ENCODE measurements at regions not wholly inside any gene's neighbourhood (a gene's known extent, or its start where the extent isn't known, plus 50 kb on each side); places are given as distances from the start of the nearest gene placed in this dataset.
"Not testable (repeated sequence)": the region's sequence is repeated elsewhere in the genome, so short reads cannot be mapped to it uniquely, and the experiment has no call there.

DNA sequence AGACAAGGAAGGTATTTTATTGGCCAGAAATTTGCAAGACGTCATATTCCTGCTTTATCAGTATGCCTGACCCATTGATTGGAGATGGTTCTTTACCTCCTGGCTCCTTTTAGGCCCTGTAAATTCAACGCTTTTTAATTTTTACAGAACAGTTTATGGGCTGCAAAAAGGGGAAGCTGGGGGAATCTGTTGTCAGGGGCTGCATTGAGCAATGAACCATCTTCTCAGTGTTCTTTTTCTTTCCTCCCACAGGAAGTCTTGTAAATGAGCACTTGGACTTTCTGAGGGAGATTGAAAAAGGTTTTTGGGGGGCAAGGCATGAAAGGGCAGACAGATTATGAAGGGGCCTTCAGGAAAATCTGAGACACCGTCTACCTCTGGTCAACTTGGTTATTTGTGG lies 503.6 kb upstream of the TNP1 start:
- DNase-seq = no peak

DNA sequence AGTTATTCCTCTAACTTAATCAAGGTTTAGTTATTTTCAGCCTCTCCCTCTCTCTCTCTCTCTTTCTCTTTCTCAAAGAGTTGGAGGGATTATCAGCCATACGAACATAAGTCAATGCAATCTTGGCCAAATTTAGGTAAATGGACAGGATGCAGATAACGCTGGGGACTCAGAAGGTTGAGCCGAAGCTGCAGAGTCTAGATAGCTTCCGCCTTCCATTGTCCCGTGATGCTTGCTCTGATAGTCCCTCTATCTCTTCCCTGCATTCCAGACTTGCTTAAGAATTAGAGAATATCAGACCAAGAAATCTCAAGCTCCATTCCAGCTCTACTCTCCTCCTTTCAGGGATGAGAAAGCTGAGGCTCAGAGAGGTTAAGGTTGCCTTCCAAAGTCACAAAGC lies 502.8 kb upstream of the TNP1 start:
- DNase-seq = no peak

DNA sequence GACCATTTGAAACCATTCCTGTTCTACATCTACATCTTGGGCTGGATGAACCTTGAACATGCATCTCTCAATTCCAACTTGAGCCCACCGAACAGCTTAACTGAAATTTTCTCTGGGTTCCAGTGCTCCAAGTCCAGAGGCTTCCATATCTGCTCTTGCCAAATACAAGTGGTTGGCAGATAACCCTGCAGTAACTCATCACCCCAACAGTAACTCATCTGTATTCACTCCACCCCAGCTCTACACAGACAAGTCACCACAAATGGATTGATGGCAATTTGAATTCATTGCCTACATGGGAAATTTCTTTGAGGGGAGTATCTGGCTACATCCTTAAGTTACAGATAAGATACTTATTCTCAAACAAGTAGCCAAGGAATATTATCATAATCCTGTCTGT lies 502.4 kb upstream of the TNP1 start:
- DNase-seq = no peak

DNA sequence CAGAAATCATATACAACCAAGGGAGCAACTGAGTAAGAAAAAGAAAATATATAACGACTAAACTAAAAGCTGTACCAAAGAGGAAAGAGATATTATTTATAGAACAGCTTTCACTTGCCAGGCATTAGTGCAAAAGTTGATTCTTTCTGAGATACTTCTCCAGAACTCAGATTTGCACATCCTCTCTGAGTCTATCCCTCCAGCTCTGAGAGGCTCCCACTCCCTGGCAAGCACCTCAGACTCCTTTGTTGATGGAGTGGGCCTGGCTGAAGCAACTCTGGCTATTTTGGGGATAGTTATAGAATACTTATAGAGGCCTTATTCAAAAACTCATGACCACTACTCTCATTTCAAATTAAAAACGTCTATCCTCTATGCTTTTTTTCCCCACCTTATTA lies 501.6 kb upstream of the TNP1 start:
- DNase-seq = peak; percentile 51

DNA sequence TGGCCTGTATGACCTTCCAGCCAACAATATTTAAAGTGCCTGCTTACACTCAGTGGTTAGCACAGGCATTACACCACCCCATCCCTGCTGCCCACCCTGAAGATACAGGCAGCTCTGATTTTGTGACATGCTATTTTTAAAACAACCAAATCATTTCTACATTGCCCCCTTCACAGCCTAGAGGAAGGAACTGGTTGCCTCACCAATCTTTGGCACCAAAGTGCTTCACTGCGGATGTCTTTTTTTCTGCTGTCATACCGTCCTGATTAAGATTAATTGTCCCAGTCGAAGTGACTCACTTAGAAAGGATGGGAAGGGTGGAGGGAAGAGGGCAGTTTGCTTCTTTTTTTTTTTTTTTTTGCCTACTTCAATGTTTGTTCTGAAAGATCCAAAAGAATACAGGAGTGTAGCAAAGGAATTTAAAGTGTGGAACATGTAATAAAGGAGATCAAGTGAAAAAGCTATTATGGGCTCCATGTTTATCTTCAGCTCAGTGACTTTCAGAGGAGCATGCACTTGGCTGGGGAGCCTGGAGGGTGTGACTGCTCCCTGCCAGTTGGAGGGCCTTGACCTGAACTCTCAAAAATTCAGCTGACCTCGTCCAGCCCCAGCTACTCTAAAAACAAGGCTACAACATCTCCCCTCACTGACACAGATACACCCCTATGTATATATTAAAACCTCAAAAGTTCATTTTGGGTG lies 501.1 kb upstream of the TNP1 start:
- no peak for DNase-seq

DNA sequence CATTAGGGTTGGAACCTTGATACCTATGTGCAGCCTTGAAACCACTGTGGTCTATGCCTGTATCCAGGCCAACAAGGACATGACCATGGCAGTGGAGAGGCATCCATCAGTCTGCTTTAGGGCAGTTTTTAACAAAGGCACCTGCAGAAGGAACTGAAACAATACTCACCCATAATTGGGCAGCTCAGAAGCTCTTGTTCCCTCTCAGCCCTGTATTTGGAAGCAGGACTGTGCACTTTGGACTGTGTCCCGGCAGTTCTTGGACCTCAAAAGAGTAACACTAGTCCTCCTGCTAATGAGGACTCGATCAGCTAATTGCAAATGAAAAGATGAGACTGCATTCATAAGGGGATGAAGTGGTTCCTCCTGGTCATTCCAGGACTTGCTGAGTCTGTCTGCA lies 500.2 kb upstream of the TNP1 start:
- no peak for DNase-seq

DNA sequence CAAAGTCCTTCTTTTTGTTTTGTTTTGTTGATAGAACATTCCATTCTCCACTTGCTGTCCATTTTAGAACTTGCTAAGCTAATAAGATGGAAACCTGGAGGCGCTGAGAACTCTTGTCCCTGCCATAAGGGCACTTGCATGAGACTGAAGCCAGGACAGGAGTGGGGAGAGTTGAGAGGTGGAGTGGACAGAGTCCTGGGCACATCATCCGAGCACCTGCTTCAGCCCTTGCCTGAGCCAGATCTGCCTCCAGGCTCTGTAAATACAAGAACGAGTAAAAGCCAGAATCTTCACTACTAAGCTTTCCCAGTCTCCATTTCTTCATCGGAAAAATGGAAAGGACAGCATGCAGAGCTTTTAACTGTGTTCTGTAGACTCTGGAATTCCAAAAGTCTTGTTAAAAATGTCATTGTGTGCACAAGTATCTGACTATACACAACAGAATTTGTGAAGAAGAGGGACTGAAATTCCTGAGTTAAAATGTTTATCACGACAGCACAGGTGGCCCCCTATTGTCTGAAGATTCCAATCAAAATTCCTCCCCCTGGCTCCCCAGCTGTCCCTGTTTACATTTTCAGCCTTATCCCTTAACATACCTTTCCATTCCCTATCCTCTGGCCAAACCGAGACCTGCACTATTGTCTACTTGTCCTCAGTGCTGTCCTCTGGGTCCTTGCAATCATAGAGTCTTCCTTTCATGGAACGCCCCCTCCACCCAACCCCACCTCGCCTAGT lies 498.2 kb upstream of the TNP1 start:
- DNase-seq = no peak

DNA sequence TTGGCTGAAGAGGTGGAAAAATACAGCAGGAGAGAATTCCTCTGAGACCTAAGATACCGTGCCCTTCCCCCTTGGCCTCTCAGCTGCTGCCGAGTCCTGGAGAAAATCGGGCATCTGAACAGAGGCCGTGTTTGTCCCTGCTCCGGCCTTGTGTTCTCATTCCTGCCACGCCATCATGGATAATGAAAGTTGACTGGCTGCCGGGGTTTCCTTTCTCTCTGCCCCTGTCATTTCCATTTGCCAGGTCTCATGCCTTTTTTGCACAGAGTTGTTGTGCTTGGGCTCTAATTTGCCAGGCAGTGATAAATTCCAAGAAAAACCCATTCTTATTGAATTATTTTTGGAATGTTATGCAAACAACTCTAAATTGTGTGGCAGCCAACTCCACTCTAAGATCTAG lies 496.9 kb upstream of the TNP1 start:
- peak; percentile 46 for DNase-seq

DNA sequence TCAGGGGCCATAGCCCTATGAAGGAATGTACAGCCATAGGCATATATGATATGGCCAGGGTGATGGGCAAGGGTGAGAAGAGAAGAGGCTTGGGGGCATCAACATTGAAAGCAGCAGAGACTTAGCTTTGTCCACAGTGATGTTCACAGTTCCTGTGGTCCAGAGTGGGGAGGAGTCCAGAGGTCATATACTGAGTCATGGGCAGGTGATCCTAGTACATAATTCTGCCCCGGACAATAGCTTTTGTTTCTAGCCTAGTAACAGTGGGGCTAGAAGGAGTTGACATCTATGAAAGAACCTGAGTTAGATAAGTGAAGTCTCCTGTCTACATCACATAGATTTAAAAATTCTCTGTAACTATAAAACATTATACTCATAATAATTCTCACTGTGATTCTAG lies 496.3 kb upstream of the TNP1 start:
- DNase-seq = no peak

DNA sequence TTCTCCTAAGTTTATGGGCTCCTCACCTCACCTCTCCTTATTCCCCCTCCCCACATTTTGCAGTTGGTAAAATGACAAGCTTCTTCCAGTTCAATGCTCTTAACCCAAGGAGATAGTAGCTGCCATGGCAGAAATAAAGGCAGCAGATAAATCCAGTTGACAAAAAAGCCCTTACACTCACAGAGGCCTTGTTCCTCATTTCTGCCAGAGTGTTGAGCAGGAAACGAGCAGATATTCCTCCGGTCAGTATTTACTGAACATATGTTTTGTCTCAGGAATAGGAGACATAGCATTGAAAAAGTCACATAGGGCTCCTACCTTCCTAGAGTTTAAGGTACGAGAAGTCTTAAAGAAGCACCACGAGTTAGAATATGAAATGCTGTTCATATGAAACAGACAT lies 493.7 kb upstream of the TNP1 start:
- no peak for DNase-seq

DNA sequence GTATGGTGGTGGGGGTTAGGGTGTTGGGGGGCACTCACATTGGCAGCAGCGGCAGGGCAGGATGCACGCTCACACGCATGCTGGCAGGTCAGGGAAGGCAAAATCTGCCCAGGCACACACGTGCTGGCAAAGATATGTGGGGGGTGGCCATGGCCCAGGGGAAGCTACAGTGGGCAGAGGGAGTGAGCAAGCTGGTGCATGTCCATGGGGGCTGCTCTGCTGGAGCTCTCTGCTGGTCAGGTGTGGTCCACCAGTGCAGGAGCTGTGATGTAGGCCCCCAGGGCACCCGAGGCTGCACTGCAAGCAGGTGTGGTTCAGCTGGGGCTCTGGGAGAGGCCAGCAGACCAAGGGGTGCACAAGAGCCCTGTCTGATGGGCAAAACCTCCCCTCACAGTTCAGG lies 491.5 kb upstream of the TNP1 start:
- DNase-seq = no peak

DNA sequence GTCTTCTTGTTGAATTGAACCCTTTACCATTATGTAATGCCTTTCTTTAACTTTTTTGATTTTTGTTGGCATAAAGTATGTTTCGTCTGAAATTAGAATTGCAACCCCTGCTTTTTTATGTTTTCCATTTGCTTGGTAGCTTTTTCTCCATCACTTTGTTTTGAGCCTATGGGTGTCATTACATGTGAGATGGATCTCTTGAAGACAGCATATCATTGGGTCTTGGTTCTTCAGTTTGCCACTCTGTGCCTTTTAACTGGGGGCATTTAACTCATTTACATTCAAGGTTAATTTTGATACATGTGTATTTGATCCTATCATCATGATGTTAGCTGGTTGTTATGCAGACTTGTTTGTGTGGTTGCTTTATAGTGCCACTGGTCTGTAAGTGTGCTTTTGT lies 489.4 kb upstream of the TNP1 start:
- no peak for DNase-seq

DNA sequence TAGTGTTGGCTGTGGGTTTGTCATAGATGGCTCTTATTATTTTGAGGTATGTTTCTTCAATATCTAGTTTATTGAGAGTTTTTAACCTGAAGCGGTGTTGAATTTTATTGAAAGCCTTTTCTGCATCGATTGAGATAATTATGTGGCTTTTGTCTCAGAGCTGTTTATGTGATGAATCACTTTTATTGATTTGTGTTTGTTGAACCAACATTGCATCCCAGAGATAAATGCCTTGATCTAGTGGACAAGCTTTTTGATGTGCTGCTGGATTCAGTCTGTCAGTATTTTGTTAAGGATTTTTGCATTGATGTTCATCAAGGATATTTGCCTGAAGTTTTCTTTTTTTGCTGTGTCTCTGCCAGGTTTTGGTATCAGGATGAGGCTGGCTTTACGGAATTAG lies 487.8 kb upstream of the TNP1 start:
- not testable (repeated sequence) for DNase-seq

DNA sequence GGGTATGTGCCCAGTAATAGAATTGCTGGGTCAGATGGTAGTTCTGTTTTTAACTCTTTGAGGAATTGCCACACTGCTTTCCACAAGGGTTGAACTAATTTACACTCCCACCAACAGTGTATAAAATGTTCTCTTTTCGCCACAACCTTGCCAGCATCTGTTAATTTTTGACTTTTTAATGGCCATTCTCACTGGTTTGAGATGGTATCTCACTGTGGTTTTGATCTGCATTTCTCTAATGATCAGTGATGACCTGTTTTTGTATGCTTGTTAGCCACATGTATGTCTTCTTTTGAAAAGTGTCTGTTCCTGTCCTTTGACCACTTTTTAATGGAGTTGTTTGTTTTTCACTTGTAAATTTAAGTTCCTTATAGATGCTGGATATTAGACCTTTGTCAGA lies 486.2 kb upstream of the TNP1 start:
- not testable (repeated sequence) for DNase-seq

DNA sequence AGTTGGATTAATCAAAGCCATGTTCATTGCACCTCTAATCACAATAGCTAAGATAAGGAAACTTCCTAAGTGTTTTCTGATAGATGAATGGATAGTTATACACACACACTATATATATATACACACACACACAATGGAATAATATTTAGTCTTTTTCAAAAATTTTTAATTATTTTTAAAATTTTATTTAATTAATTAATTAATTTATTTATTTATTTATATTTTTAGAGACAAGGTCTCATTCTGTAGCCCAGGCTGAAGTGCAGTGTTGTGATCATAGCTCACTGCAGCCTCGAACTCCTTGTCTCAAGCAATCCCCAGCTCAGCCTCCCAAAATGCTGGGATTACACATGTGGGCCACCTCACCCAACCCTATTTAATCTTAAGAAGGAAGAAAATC lies 481.0 kb upstream of the TNP1 start:
- DNase-seq = no peak

DNA sequence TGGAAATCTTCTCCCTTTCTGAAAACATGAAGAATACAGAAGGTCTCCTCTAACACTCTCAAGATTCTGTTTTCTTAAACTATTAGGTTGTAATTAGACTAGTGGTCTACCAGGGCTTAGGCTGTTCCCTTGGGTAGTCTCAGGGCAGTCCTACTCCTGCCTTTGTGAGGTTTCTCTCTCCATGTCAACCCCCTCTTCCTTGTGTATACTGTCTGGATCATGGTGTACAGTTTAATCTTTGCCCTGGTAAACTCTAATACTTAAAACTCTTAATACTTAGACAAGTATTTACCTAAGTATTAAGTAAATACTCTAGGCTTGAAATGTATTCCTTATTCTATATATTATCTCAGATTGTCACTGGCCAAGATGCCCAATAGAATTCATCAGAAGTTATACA lies 480.3 kb upstream of the TNP1 start:
- no peak for DNase-seq

DNA sequence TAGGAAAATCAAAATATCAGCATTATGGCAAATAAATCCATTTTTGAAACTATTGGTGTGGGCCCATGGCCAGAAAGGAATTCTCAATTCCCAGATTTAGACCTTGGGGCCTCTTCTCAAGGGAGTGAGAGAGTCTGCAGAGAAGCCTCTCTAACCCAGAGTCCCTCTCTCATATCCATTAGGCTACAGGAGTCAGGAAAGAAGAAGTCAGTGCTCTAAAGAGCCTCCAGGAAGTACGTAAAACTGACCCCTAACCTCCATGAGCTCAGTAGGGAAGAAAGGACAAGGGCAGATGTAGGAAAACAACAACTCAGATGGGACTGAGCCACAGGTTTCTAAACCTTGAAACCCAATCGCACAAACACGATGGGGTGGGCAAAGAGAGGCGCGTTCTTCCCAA lies 479.9 kb upstream of the TNP1 start:
- no peak for DNase-seq

DNA sequence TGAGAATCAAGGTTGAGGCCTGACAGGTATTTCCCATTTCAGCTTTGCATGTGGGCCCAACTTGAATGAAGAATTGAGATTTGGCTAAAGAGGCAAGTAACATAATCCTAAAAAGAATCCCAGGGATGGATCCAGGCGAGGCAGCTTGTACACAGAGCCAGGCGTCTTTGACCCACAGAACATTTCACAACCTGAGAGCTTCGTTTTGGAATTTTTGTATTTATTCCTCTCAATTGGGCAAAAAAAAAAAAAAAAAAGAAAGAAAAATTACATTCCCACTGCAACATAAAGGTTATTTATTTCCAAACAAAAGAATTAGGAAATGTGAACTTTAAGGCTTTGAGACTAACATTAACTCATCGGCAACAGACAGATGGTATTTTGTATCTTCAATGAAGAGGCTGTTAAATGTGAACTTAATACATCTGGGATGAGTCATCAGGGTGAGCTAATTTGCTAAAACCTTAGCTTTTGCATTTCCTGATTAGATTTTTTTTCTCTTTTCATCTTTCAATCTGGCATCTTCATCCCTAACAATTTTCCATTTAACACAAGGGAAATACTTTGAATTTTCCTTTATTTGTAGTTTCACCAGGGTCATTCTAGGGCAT lies 478.5 kb upstream of the TNP1 start:
- DNase-seq = no peak

DNA sequence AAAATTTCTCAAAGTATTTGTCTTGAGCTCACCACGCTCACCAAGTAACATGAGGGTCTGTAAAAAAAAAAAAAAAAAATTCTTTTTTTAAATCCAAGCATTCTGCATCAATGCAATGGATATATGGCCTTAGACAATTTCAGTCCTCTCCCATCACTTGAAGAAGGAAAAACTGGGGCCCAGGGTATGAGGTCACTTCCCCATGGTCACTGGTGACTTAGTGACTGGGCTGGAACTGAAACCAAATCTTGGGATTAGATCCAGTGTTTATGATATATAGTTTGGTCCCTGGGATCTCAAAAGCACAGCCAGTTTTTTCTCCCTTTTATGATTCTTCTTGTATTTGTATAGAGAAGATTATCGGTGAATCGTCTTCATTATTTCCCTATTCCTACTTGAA lies 477.9 kb upstream of the TNP1 start:
- no peak for DNase-seq

DNA sequence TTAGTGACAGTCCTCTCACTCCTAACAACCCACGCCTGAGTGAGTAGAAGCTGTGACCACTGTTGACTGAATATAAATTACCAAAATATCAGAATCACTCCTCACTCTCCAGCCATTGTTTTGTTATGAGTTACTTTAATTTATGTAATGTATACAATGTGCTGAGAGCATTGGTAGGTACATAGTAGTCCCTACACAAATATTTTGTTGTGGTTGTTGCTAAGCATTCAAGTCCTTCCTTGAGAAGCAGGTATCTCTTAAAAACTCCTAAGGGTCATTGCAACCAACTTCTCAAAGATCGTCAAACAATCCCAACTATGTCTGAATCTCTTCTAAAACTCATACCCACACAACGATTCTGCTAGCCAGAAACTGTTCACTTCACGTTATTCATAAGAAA lies 476.8 kb upstream of the TNP1 start:
- DNase-seq = no peak

DNA sequence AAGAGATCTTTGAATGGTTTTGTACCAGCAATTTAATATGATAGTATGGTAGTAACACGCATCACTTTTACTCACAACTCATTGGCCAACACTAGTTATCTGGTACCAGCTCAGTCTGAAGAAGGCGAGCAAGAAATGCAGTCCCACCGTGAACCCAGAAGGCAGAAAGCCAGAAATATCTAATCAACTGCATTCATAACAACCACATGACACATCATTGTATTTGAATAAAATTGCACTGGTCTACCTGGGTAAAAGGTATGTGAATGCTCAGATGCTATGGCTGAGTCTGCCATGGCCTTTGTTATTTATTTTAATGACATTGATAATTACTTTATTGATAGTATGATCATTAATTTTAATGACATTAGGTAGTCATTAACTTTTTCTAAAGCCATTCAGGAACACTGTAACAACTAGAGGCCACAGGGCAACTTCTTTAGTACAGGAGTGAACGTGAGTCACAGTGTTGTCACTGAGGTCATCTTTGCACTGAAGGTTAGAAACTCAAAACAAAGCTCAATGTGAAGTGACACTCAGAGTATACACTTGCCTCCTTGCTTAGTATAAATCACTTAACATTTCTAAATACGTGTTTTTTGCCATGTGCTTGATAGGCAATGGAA lies 475.6 kb upstream of the TNP1 start:
- DNase-seq = no peak

DNA sequence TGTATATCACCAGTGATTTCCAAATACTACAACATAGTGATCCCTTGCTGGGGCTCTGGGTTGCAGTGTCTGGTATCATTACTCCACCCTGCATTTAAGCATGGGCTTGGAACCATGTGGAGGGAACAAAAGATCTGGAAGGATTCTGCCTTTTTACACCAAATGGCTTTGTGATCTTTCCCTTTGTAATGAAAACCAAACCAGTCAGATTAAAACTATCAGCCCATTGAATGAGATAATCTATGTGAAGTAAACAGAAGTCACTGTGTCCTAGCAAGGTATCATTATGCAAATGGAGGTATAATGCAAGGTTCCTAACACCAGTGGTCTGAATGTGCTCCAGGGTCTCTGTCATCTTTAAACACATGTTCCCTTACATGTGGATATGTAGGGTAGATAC lies 474.7 kb upstream of the TNP1 start:
- no peak for DNase-seq

DNA sequence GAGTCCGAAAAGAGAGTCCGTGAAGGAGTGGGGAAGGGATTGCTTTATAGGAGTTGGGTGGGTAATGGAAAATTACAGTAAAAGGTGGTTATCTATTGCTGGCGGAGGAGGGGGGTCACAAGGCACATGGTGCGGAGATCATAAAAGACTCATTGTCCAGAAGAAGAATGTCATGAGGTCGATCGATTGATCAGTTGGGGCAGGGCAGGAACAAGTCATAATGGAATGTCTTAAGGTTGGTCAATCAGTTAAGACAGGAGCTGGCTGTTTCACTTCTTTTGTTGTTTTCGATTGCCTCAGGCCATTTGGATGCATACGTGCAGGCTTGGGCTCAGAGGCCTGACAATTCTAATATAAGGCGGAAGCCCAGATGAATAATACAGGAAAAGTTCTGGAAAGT lies 473.0 kb upstream of the TNP1 start:
- no peak for DNase-seq

DNA sequence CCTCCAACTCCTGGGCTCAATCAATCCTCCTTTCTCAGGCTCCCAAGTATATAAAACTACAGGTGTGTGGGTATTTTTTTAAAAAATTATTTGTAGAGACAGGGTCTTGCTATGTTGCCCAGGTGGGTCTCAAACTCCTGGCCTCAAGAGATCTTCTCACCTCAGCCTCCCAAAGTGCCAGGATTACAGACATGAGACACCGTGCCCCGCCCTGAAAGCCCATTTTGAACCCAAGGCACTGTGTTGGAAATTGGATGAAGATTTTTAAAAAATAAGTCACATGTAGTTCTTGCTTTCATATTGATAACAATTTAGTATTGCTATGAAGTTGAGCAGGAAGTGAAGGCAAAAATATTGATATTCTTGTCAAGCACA lies 472.5 kb upstream of the TNP1 start:
- DNase-seq = no peak

Data from left hindlimb (tissue), 1 donor.